ENCODE measurements at regions not wholly inside any gene's neighbourhood (a gene's known extent, or its start where the extent isn't known, plus 50 kb on each side); places are given as distances from the start of the nearest gene placed in this dataset.

DNA sequence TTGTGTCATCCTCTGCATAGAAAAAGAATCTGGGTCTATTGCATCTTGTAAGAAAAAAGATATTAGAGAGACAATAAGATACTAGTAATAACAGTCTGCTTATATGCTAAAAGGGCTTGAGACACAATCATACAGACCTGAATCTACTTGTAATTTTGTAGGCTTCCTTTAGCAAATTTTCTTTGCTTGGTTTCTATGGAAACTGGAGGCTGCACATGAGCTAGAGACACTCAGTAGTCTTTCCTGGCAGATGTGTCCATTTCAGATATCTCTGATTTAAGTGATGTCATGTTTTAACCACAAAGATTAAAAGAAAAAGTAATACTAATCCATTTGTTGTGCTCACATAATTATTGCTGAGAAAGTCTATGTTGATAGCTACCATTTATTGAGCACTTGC lies 123.9 kb upstream of the GNAO1 start:
- TF ChIP-seq, protein P1, sequence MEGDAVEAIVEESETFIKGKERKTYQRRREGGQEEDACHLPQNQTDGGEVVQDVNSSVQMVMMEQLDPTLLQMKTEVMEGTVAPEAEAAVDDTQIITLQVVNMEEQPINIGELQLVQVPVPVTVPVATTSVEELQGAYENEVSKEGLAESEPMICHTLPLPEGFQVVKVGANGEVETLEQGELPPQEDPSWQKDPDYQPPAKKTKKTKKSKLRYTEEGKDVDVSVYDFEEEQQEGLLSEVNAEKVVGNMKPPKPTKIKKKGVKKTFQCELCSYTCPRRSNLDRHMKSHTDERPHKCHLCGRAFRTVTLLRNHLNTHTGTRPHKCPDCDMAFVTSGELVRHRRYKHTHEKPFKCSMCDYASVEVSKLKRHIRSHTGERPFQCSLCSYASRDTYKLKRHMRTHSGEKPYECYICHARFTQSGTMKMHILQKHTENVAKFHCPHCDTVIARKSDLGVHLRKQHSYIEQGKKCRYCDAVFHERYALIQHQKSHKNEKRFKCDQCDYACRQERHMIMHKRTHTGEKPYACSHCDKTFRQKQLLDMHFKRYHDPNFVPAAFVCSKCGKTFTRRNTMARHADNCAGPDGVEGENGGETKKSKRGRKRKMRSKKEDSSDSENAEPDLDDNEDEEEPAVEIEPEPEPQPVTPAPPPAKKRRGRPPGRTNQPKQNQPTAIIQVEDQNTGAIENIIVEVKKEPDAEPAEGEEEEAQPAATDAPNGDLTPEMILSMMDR (IDR thresholded peaks at IDR 0.05; ENCODE audit: extremely low read depth, insufficient read depth, missing control alignments), result no peak
- DNase-seq (ENCODE audit: low spot score), result no peak
- in situ Hi-C loops (cut with MboI; ENCODE audit: low pct_unique_long_range_greater_than_20kb, low sequenced_read_pairs, unreplicated experiment), result no loop called here

GRCh38 chr16:56066617-56067016 lies 124.7 kb upstream of the GNAO1 start:
- in situ Hi-C loops (cut with MboI; ENCODE audit: low pct_unique_long_range_greater_than_20kb, low sequenced_read_pairs, unreplicated experiment), result no loop called here
- DNase-seq (ENCODE audit: low spot score), result no peak
- TF ChIP-seq, protein P1 (IDR thresholded peaks at IDR 0.05; ENCODE audit: extremely low read depth, insufficient read depth, missing control alignments), result no peak

DNA sequence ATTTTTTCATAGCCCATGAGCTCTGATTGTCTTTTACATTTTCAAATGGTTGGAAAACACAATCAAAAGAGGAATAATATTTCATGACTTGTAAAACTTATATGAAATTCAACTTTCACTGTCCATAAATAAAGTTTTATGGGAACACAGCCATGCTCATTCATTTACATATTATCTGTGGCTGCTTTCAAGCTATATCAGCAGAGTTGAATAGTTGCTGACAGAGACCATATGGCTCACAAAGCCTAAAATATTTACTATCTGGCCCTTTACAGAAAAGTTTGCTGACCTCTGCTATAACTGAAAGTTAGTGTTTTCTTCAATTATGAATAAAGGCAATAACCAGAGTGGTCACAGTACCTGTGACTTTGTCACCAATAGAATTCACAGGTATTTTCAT lies 128.2 kb upstream of the GNAO1 start:
- TF ChIP-seq, protein P1 (IDR thresholded peaks at IDR 0.05; ENCODE audit: extremely low read depth, insufficient read depth, missing control alignments), result no peak
- in situ Hi-C loops (cut with MboI; ENCODE audit: low pct_unique_long_range_greater_than_20kb, low sequenced_read_pairs, unreplicated experiment), result no loop called here
- no peak for DNase-seq (ENCODE audit: low spot score)

DNA sequence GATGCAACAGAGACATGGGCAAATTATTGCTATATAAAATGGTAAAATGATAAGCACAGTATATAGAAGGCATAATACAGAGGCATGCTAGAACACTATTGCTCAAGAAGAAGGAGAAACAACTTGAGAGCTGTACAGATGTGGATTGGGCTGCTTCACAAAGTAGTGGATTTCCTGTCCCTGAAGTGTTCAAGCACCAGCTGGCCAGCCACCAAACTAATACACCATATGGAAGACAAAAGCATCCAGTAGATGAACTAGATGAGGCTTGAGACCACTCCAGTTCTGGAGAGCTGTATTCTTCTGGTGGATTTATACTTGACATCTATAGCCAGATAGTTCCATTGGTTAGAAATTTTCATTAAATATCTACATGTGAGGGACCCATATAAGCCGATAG lies 134.1 kb upstream of the GNAO1 start:
- in situ Hi-C loops (cut with MboI; ENCODE audit: low pct_unique_long_range_greater_than_20kb, low sequenced_read_pairs, unreplicated experiment), result no loop called here
- no peak for DNase-seq (ENCODE audit: low spot score)
- TF ChIP-seq, protein P1 (IDR thresholded peaks at IDR 0.05; ENCODE audit: extremely low read depth, insufficient read depth, missing control alignments), result no peak

DNA sequence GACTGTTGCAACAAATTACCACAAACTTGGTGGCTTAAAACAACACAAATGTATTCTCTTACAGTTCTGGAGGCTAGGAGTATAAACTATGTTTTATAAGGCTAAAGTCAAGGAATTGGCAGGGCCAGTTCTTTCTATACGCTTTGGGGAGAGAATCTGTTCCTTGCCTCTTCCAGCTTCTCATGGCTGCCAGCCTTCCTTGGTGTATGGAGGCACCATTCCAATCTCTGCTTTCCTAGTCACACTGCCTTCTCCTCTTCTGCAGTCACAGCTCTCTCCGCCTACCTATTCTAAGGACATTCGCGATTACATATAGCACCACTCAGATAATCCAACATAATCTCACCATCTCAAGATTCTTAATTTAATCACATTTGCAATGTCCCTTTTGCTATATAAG lies 140.4 kb upstream of the GNAO1 start:
- no peak for DNase-seq (ENCODE audit: low spot score)
- in situ Hi-C loops (cut with MboI; ENCODE audit: low pct_unique_long_range_greater_than_20kb, low sequenced_read_pairs, unreplicated experiment), result no loop called here
- TF ChIP-seq, protein P1 (IDR thresholded peaks at IDR 0.05; ENCODE audit: extremely low read depth, insufficient read depth, missing control alignments), result no peak

DNA sequence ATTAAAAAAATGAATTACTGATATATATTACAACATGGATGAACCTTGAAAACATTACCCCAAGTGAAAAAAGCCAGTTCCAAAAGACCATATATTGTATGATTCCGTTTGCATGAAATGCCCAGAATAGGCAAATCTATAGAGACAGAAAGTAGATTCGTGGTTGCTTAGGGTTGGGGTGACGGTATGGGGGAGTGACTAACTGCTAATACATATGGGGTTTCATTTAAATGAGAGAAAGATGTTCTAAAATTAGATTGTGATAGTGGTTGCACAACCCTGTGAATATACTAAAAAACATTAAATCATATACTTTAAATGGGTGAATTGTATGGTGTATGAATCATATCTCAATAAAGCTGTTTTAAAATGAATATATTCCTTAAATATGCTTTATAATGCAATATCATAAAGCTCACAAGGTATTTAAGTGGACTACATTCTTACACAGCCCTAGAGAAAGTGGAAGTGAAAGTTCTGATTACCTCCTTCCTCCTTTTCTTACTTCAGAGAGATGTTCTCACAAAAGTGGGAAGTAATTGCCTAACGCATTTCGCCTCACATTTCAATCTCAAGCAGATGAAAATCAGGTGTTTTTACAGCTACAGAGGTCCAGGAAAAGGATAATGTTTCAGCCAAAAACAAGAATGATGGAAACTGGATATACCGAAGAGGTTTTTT lies 142.7 kb upstream of the GNAO1 start:
- peak; percentile 32 for DNase-seq (ENCODE audit: low spot score)
- TF ChIP-seq, protein P1 (IDR thresholded peaks at IDR 0.05; ENCODE audit: extremely low read depth, insufficient read depth, missing control alignments), result no peak
- in situ Hi-C loops (cut with MboI; ENCODE audit: low pct_unique_long_range_greater_than_20kb, low sequenced_read_pairs, unreplicated experiment), result no loop called here

Measured in GM13977 (cell line).